ENCODE measurements at regions not wholly inside any gene's neighbourhood (a gene's known extent, or its start where the extent isn't known, plus 50 kb on each side); places are given as distances from the start of the nearest gene placed in this dataset.

GRCh38 chr20:40933758-40934157, 94.9 kb upstream of the TOP1 start:
- Histone ChIP-seq H3K36me3 (ENCODE audit: control insufficient read depth, insufficient read depth, low read length) (no peaks in the 10 kb centered on the region), H3K4me3 (ENCODE audit: low read depth, low read length) (no peak overlapping the region), H3K27ac (ENCODE audit: insufficient read depth, low read length, poor library complexity, severe bottlenecking) (no peak overlapping the region), H3K9me3 (ENCODE audit: control insufficient read depth in 2 of 2, low read length in 2 of 2) (no peaks in the 10 kb centered on the region), H3K27me3 (ENCODE audit: control insufficient read depth, insufficient read depth, low read length) (peaks cover 2% of the 10 kb centered on the region), H3K4me1 (ENCODE audit: control insufficient read depth, insufficient read depth, low read length, poor library complexity, severe bottlenecking) (no peaks in the 10 kb centered on the region)
- H3K4me3 Mint-ChIP-seq: no peak overlapping the region
- no peaks in the 10 kb centered on the region for H3K4me1 Mint-ChIP-seq
- H3K27ac Mint-ChIP-seq: no peak overlapping the region
- DNase-seq (no peak), ATAC-seq (ENCODE audit: low read depth in 2 of 2) (no peak)
- peaks cover 20% of the 10 kb centered on the region for H3K27me3 Mint-ChIP-seq
- H3K9me3 Mint-ChIP-seq: peaks cover 0 to 9% (median 4%) of the 10 kb centered on the region in 7 donors
- H3K36me3 Mint-ChIP-seq: no peaks in the 10 kb centered on the region

GRCh38 chr20:40938020-40938419, 90.6 kb upstream of the TOP1 start:
- DNase-seq (no peak), ATAC-seq (ENCODE audit: low read depth in 2 of 2) (no peak)
- Histone ChIP-seq H3K4me1 (ENCODE audit: control insufficient read depth, insufficient read depth, low read length, poor library complexity, severe bottlenecking) (no peaks in the 10 kb centered on the region), H3K4me3 (ENCODE audit: low read depth, low read length) (no peak overlapping the region), H3K27ac (ENCODE audit: insufficient read depth, low read length, poor library complexity, severe bottlenecking) (no peak overlapping the region), H3K36me3 (ENCODE audit: control insufficient read depth, insufficient read depth, low read length) (no peaks in the 10 kb centered on the region), H3K9me3 (ENCODE audit: control insufficient read depth in 2 of 2, low read length in 2 of 2) (no peaks in the 10 kb centered on the region), H3K27me3 (ENCODE audit: control insufficient read depth, insufficient read depth, low read length) (no peaks in the 10 kb centered on the region)
- Mint-ChIP-seq H3K27ac (peak overlapping the region in 1 of 3 donors; percentile 91), H3K36me3 (no peaks in the 10 kb centered on the region), H3K27me3 (peaks cover 5% of the 10 kb centered on the region), H3K9me3 (peaks cover 0 to 9% (median 2%) of the 10 kb centered on the region in 7 donors), H3K4me3 (no peak overlapping the region), H3K4me1 (no peaks in the 10 kb centered on the region)

- no peak for ATAC-seq (ENCODE audit: low read depth in 2 of 2)
- Histone ChIP-seq H3K4me1 (ENCODE audit: control insufficient read depth, insufficient read depth, low read length, poor library complexity, severe bottlenecking) (no peaks in the 10 kb centered on the region), H3K27me3 (ENCODE audit: control insufficient read depth, insufficient read depth, low read length) (no peaks in the 10 kb centered on the region), H3K4me3 (ENCODE audit: low read depth, low read length) (no peak overlapping the region), H3K9me3 (ENCODE audit: control insufficient read depth in 2 of 2, low read length in 2 of 2) (no peaks in the 10 kb centered on the region), H3K27ac (ENCODE audit: insufficient read depth, low read length, poor library complexity, severe bottlenecking) (no peak overlapping the region), H3K36me3 (ENCODE audit: control insufficient read depth, insufficient read depth, low read length) (no peaks in the 10 kb centered on the region)
- H3K27me3 Mint-ChIP-seq: no peaks in the 10 kb centered on the region
- no peaks in the 10 kb centered on the region for H3K4me1 Mint-ChIP-seq
- H3K36me3 Mint-ChIP-seq: no peaks in the 10 kb centered on the region
- no peak for DNase-seq
- no peak overlapping the region for H3K27ac Mint-ChIP-seq
- H3K4me3 Mint-ChIP-seq: no peak overlapping the region
- H3K9me3 Mint-ChIP-seq: no peaks in the 10 kb centered on the region
Observed at GRCh38 chr20:40939667-40940066, 89.0 kb upstream of the TOP1 start.

- Histone ChIP-seq H3K27me3 (ENCODE audit: control insufficient read depth, insufficient read depth, low read length) (no peaks in the 10 kb centered on the region), H3K36me3 (ENCODE audit: control insufficient read depth, insufficient read depth, low read length) (no peaks in the 10 kb centered on the region), H3K4me1 (ENCODE audit: control insufficient read depth, insufficient read depth, low read length, poor library complexity, severe bottlenecking) (no peaks in the 10 kb centered on the region), H3K4me3 (ENCODE audit: low read depth, low read length) (no peak overlapping the region), H3K9me3 (ENCODE audit: control insufficient read depth in 2 of 2, low read length in 2 of 2) (no peaks in the 10 kb centered on the region), H3K27ac (ENCODE audit: insufficient read depth, low read length, poor library complexity, severe bottlenecking) (no peak overlapping the region)
- no peaks in the 10 kb centered on the region for H3K9me3 Mint-ChIP-seq
- H3K27ac Mint-ChIP-seq: no peak overlapping the region
- no peak for DNase-seq
- no peak overlapping the region for H3K4me3 Mint-ChIP-seq
- no peaks in the 10 kb centered on the region for H3K36me3 Mint-ChIP-seq
- H3K4me1 Mint-ChIP-seq: no peaks in the 10 kb centered on the region
- no peak for ATAC-seq (ENCODE audit: low read depth in 2 of 2)
- peaks cover 3% of the 10 kb centered on the region for H3K27me3 Mint-ChIP-seq
Observed at GRCh38 chr20:40941133-40941610, 87.5 kb upstream of the TOP1 start.

- no peaks in the 10 kb centered on the region for H3K4me1 ChIP-seq (ENCODE audit: control insufficient read depth, insufficient read depth, low read length, poor library complexity, severe bottlenecking)
- Mint-ChIP-seq H3K36me3 (no peaks in the 10 kb centered on the region), H3K27me3 (peaks cover 8% of the 10 kb centered on the region), H3K27ac (no peak overlapping the region), H3K4me1 (no peaks in the 10 kb centered on the region), H3K4me3 (no peak overlapping the region), H3K9me3 (no peaks in the 10 kb centered on the region)
- no peaks in the 10 kb centered on the region for H3K9me3 ChIP-seq (ENCODE audit: control insufficient read depth in 2 of 2, low read length in 2 of 2)
- no peak overlapping the region for H3K4me3 ChIP-seq (ENCODE audit: low read depth, low read length)
- no peaks in the 10 kb centered on the region for H3K36me3 ChIP-seq (ENCODE audit: control insufficient read depth, insufficient read depth, low read length)
- DNase-seq (no peak), ATAC-seq (ENCODE audit: low read depth in 2 of 2) (no peak)
- H3K27me3 ChIP-seq (ENCODE audit: control insufficient read depth, insufficient read depth, low read length): no peaks in the 10 kb centered on the region
- H3K27ac ChIP-seq (ENCODE audit: insufficient read depth, low read length, poor library complexity, severe bottlenecking): no peak overlapping the region
Observed at GRCh38 chr20:40942006-40942405, 86.6 kb upstream of the TOP1 start.

GRCh38 chr20:40942775-40943174, 85.8 kb upstream of the TOP1 start:
- no peak for ATAC-seq (ENCODE audit: low read depth in 2 of 2)
- Mint-ChIP-seq H3K4me3 (no peak overlapping the region), H3K27ac (no peak overlapping the region)

GRCh38 chr20:40943591-40943990, 85.0 kb upstream of the TOP1 start:
- H3K27ac ChIP-seq (ENCODE audit: insufficient read depth, low read length, poor library complexity, severe bottlenecking): no peak overlapping the region
- H3K9me3 Mint-ChIP-seq: no peaks in the 10 kb centered on the region
- no peaks in the 10 kb centered on the region for H3K9me3 ChIP-seq (ENCODE audit: control insufficient read depth in 2 of 2, low read length in 2 of 2)
- no peak overlapping the region for H3K4me3 ChIP-seq (ENCODE audit: low read depth, low read length)
- H3K27ac Mint-ChIP-seq: no peak overlapping the region
- no peaks in the 10 kb centered on the region for H3K36me3 ChIP-seq (ENCODE audit: control insufficient read depth, insufficient read depth, low read length)
- peaks cover 13% of the 10 kb centered on the region for H3K27me3 Mint-ChIP-seq
- no peaks in the 10 kb centered on the region for H3K36me3 Mint-ChIP-seq
- no peaks in the 10 kb centered on the region for H3K4me1 ChIP-seq (ENCODE audit: control insufficient read depth, insufficient read depth, low read length, poor library complexity, severe bottlenecking)
- no peak for DNase-seq
- no peaks in the 10 kb centered on the region for H3K4me1 Mint-ChIP-seq
- H3K4me3 Mint-ChIP-seq: no peak overlapping the region
- no peak for ATAC-seq (ENCODE audit: low read depth in 2 of 2)
- H3K27me3 ChIP-seq (ENCODE audit: control insufficient read depth, insufficient read depth, low read length): no peaks in the 10 kb centered on the region

More at GRCh38 chr20:40942775-40943174, 85.8 kb upstream of the TOP1 start:
- Mint-ChIP-seq H3K36me3 (no peaks in the 10 kb centered on the region), H3K27me3 (peaks cover 8% of the 10 kb centered on the region), H3K4me1 (no peaks in the 10 kb centered on the region), H3K9me3 (no peaks in the 10 kb centered on the region)
- no peaks in the 10 kb centered on the region for H3K36me3 ChIP-seq (ENCODE audit: control insufficient read depth, insufficient read depth, low read length)
- no peak for DNase-seq
- H3K9me3 ChIP-seq (ENCODE audit: control insufficient read depth in 2 of 2, low read length in 2 of 2): no peaks in the 10 kb centered on the region
- H3K27ac ChIP-seq (ENCODE audit: insufficient read depth, low read length, poor library complexity, severe bottlenecking): no peak overlapping the region
- no peaks in the 10 kb centered on the region for H3K4me1 ChIP-seq (ENCODE audit: control insufficient read depth, insufficient read depth, low read length, poor library complexity, severe bottlenecking)
- H3K27me3 ChIP-seq (ENCODE audit: control insufficient read depth, insufficient read depth, low read length): no peaks in the 10 kb centered on the region
- no peak overlapping the region for H3K4me3 ChIP-seq (ENCODE audit: low read depth, low read length)

GRCh38 chr20:40945189-40945588, 83.4 kb upstream of the TOP1 start:
- Mint-ChIP-seq H3K9me3 (no peaks in the 10 kb centered on the region), H3K27me3 (peaks cover 18% of the 10 kb centered on the region), H3K27ac (no peak overlapping the region), H3K4me1 (no peaks in the 10 kb centered on the region), H3K4me3 (no peak overlapping the region), H3K36me3 (no peaks in the 10 kb centered on the region)
- Histone ChIP-seq H3K9me3 (ENCODE audit: control insufficient read depth in 2 of 2, low read length in 2 of 2) (no peaks in the 10 kb centered on the region), H3K27ac (ENCODE audit: insufficient read depth, low read length, poor library complexity, severe bottlenecking) (no peak overlapping the region), H3K27me3 (ENCODE audit: control insufficient read depth, insufficient read depth, low read length) (no peaks in the 10 kb centered on the region), H3K4me1 (ENCODE audit: control insufficient read depth, insufficient read depth, low read length, poor library complexity, severe bottlenecking) (no peaks in the 10 kb centered on the region), H3K36me3 (ENCODE audit: control insufficient read depth, insufficient read depth, low read length) (no peaks in the 10 kb centered on the region), H3K4me3 (ENCODE audit: low read depth, low read length) (no peak overlapping the region)
- ATAC-seq (ENCODE audit: low read depth in 2 of 2): no peak
- no peak for DNase-seq

Data from CD4-positive, CD25-positive, alpha-beta regulatory T cell (primary cell).